Fibroblast of the aortic adventitia (primary cell): ENCODE measurements at regions not wholly inside any gene's neighbourhood (a gene's known extent, or its start where the extent isn't known, plus 50 kb on each side); places are given as distances from the start of the nearest gene placed in this dataset.

ENCODE experiments used
- DNase-seq: peaks from one replicate; pipeline ENCODE4 v3.0.0-alpha.2; 2010; ENCODE audit warnings: low read depth
- H3K4me3 ChIP-seq: 2 replicates; pipeline ENCODE4 v1.5.1; 2011; ENCODE audit warnings: low read depth, mild to moderate bottlenecking, control low read depth, low read length, moderate library complexity
- CTCF ChIP-seq: IDR thresholded peaks from 2 replicates; pipeline ENCODE4 v1.5.1; 2011; ENCODE audit warnings: mild to moderate bottlenecking, low read length, control low read depth, inconsistent platforms; ENCODE audit not compliant: insufficient read depth

- no peak for DNase-seq
- no peak overlapping the region for H3K4me3 ChIP-seq
- no peak for TF ChIP-seq CTCF
These were observed 103.6 kb upstream of the DPH6 start for GRCh38 chr15:35649575-35649974.

GRCh38 chr15:35654332-35654731, 108.4 kb upstream of the DPH6 start:
- TF ChIP-seq CTCF: no peak
- DNase-seq: no peak
- H3K4me3 ChIP-seq: no peak overlapping the region

GRCh38 chr15:35657679-35658311, 111.8 kb upstream of the DPH6 start:
- DNase-seq: peak; percentile 58
- H3K4me3 ChIP-seq: no peak overlapping the region
- TF ChIP-seq CTCF: no peak

GRCh38 chr15:35663956-35664355, 118.0 kb upstream of the DPH6 start:
- no peak for DNase-seq
- H3K4me3 ChIP-seq: no peak overlapping the region
- TF ChIP-seq CTCF: no peak

GRCh38 chr15:35665896-35666536, 120.1 kb upstream of the DPH6 start:
- no peak for TF ChIP-seq CTCF
- peak; percentile 38 for DNase-seq
- no peak overlapping the region for H3K4me3 ChIP-seq

GRCh38 chr15:35667908-35668307, 121.9 kb upstream of the DPH6 start:
- DNase-seq: no peak
- H3K4me3 ChIP-seq: no peak overlapping the region
- TF ChIP-seq CTCF: no peak
